Astrocyte of the spinal cord (primary cell): ENCODE measurements at regions not wholly inside any gene's neighbourhood (a gene's known extent, or its start where the extent isn't known, plus 50 kb on each side); places are given as distances from the start of the nearest gene placed in this dataset.

Experiments used
- DNase-seq: peaks from one replicate; pipeline ENCODE4 v3.0.0; 2011; ENCODE audit warnings: low read depth, low spot score
- H3K4me3 ChIP-seq: 2 replicates; pipeline ENCODE4 v1.5.1; 2011; ENCODE audit warnings: low read depth, mild to moderate bottlenecking, low read length, moderate library complexity
- CTCF ChIP-seq: IDR thresholded peaks from 2 replicates; pipeline ENCODE4 v1.5.1; 2012; ENCODE audit warnings: low read depth, mild to moderate bottlenecking, low read length, inconsistent platforms
- in situ Hi-C: cut with HindIII; loops from 2 replicates; pipeline ENCODE4 v1.10.0; 2017; ENCODE audit warnings: low sequenced_read_pairs

- in situ Hi-C loops, result no loop called here
- peak; percentile 74 for DNase-seq
- H3K4me3 ChIP-seq, result no peak overlapping the region
- no peak for TF ChIP-seq CTCF
These were observed 270.2 kb downstream of the PSAT1 start for GRCh38 chr9:78566948-78567675.

- in situ Hi-C loops, result no loop called here
- H3K4me3 ChIP-seq, result no peak overlapping the region
- TF ChIP-seq CTCF, result no peak
- DNase-seq, result no peak
These were observed 270.8 kb downstream of the PSAT1 start for GRCh38 chr9:78567693-78568092.

- no peak overlapping the region for H3K4me3 ChIP-seq
- in situ Hi-C loops, result no loop called here
- no peak for DNase-seq
- no peak for TF ChIP-seq CTCF
These were observed 271.8 kb downstream of the PSAT1 start for GRCh38 chr9:78568774-78569173.

GRCh38 chr9:78572266-78572665 is 275.3 kb downstream of the PSAT1 start:
- no peak for DNase-seq
- TF ChIP-seq CTCF, result no peak
- in situ Hi-C loops, result no loop called here

GRCh38 chr9:78573205-78573604 is 276.3 kb downstream of the PSAT1 start:
- no peak overlapping the region for H3K4me3 ChIP-seq
- no peak for DNase-seq
- in situ Hi-C loops, result no loop called here
- TF ChIP-seq CTCF, result no peak

More at GRCh38 chr9:78572266-78572665, 275.3 kb downstream of the PSAT1 start:
- H3K4me3 ChIP-seq, result no peak overlapping the region

GRCh38 chr9:78573669-78574068 is 276.7 kb downstream of the PSAT1 start:
- in situ Hi-C loops, result no loop called here
- DNase-seq, result no peak
- TF ChIP-seq CTCF, result no peak
- no peak overlapping the region for H3K4me3 ChIP-seq
